Heart right ventricle (tissue), 16 donors: ENCODE measurements at regions not wholly inside any gene's neighbourhood (a gene's known extent, or its start where the extent isn't known, plus 50 kb on each side); places are given as distances from the start of the nearest gene placed in this dataset.

Experiments used
- ATAC-seq, 8 donors: fragments of 200-7000 bp; cut with Tn5 transposase; one replicate each; pipeline ENCODE4 v1.9.1; 2020; ENCODE audit warnings: mild to moderate bottlenecking in 8 of 8, moderate library complexity in 8 of 8, moderate number of reproducible peaks in 1 of 8
- DNase-seq, 2 donors: peaks; one replicate each; pipeline ENCODE4 v3.0.0-alpha.2; 2020
- H3K27ac ChIP-seq, 10 donors: fragments of 200-600 bp; sonication (generic) in 2 of 10; one replicate each; pipeline versions ENCODE4 v1.5.0 to v1.8.0; 2020 to 2022; ENCODE audit warnings: mild to moderate bottlenecking in 3 of 10
- H3K27me3 ChIP-seq, 7 donors: fragments of 200-600 bp; one replicate each; pipeline ENCODE4 v1.8.0; 2021 to 2022; ENCODE audit warnings: mild to moderate bottlenecking in 2 of 7
- H3K36me3 ChIP-seq, 9 donors: fragments of 200-600 bp; sonication (generic) in 1 of 9; one replicate each; pipeline versions ENCODE4 v1.5.0 to v1.8.0; 2020 to 2022; ENCODE audit warnings: mild to moderate bottlenecking in 2 of 9
- H3K4me1 ChIP-seq, 9 donors: fragments of 200-600 bp; sonication (generic) in 1 of 9; one replicate each; pipeline versions ENCODE4 v1.5.0 to v1.8.0; 2020 to 2022; ENCODE audit warnings: mild to moderate bottlenecking in 4 of 9
- H3K4me3 ChIP-seq, 10 donors: fragments of 200-600 bp; sonication (generic) in 2 of 10; one replicate each; pipeline versions ENCODE4 v1.5.0 to v1.8.0; 2020 to 2022; ENCODE audit warnings: mild to moderate bottlenecking in 7 of 10, moderate library complexity in 2 of 10
- H3K9me3 ChIP-seq, 11 donors: fragments of 200-600 bp in 10 of 11; sonication (generic) in 2 of 11; one replicate each; pipeline versions ENCODE4 v1.5.0 to v1.8.0; 2013 to 2022; ENCODE audit warnings: mild to moderate bottlenecking in 2 of 11, control low read depth in 1 of 11, moderate library complexity in 1 of 11
- CTCF ChIP-seq, 9 donors: fragments of 200-600 bp; sonication (generic) in 2 of 9; IDR thresholded peaks; one replicate each; pipeline versions ENCODE4 v1.5.0 to v1.8.0; 2021 to 2022; ENCODE audit warnings: antibody characterized with exemption in 9 of 9, mild to moderate bottlenecking in 5 of 9, moderate library complexity in 1 of 9
- WGBS, 2 donors: extraction: QIAGEN DNeasy Blood & Tissue Kit; methylation state at CpG; one replicate each; pipeline ENCODE4 v1.1.7; 2013; ENCODE audit warnings: inconsistent platforms in 1 of 2; 5-methylcytosine and 5-hydroxymethylcytosine counted together
- intact Hi-C, 10 donors: fragments of 100-400 bp; cut with DNase I; formaldehyde crosslinking; loops; one replicate each; pipeline versions ENCODE4 v1.11.1 to v1.14.2; 2022
- donor health status: Arrhythmogenic right ventricular cardiomyopathy.
- donor health status: ischemic (EF 13 %, LVEDD 7.1; RV severe dilation, severe dysfunction).
- donor health status: healthy with polysubstance abuse.
- donor health status: DM: no; HTN: yes; CAD: no.
- donor health status: DM: no; HTN: no; CAD: no.
- donor health status: ischemic (EF 25% LVEDD 6.9; RV normal size, moderate dysfunction).
- donor health status: ischemic (EF 25% LVEDD 5.7; RV mildly dilated, moderate dysfunction).
- donor health status: healthy.
- donor health status: DM: yes; HTN: yes; CAD: no.
- donor health status: Ischemic cardiomyopathy.
- donor health status: ischemic (EF 35%, LVEDD 5.7; RV mildly dilated, moderate dysfunction).
- donor health status: nonischemic (EF 11% LVEDD 7.7; RV severe dilation, severe dysfunction).
- donor health status: DM: yes; HTN: yes; CAD: no.
- donor health status: PGD.
- donor health status: ischemic (EF 29% LVEDD 5.4; RV normal size, mild dysfunction).
- donor health status: nonischemic (EF 23%, LVEDD 6.1; RV moderate dilation, normal function).

GRCh38 chr18:56273541-56274219, 364.7 kb downstream of the TXNL1 start:
- H3K36me3 ChIP-seq, result no peaks in the 10 kb centered on the region
- no peaks in the 10 kb centered on the region for H3K4me1 ChIP-seq
- no peak overlapping the region for H3K27ac ChIP-seq
- ATAC-seq, result no peak
- DNase-seq, result no peak
- H3K4me3 ChIP-seq, result no peak overlapping the region
- TF ChIP-seq CTCF (IDR thresholded peaks at IDR 0.05), result no peak
- intact Hi-C loops, result no loop called here
- 89 to 90% methylated on average over 1 of the region's 1 CpG for WGBS, 2 donors
- H3K27me3 ChIP-seq, result no peaks in the 10 kb centered on the region
- H3K9me3 ChIP-seq, result no peaks in the 10 kb centered on the region

- no peaks in the 10 kb centered on the region for H3K36me3 ChIP-seq
- intact Hi-C loops, result no loop called here
- DNase-seq (no peak), ATAC-seq (no peak)
- no peaks in the 10 kb centered on the region for H3K4me1 ChIP-seq
- no peak overlapping the region for H3K27ac ChIP-seq
- H3K9me3 ChIP-seq, result no peaks in the 10 kb centered on the region
- WGBS, 2 donors, result 96 to 99% methylated on average over 1 of the region's 1 CpG
- H3K27me3 ChIP-seq, result no peaks in the 10 kb centered on the region
- no peak for TF ChIP-seq CTCF (IDR thresholded peaks at IDR 0.05)
- H3K4me3 ChIP-seq, result no peak overlapping the region
Measured at GRCh38 chr18:56270671-56271250, 367.6 kb downstream of the TXNL1 start.

GRCh38 chr18:56269958-56270357, 368.4 kb downstream of the TXNL1 start:
- intact Hi-C loops, result no loop called here
- TF ChIP-seq CTCF (IDR thresholded peaks at IDR 0.05), result no peak

GRCh38 chr18:56268952-56269351, 369.4 kb downstream of the TXNL1 start:
- H3K27me3 ChIP-seq, result no peaks in the 10 kb centered on the region
- ATAC-seq (no peak), DNase-seq (no peak)
- H3K4me1 ChIP-seq, result no peaks in the 10 kb centered on the region
- no peak overlapping the region for H3K4me3 ChIP-seq
- H3K9me3 ChIP-seq, result no peaks in the 10 kb centered on the region
- no peak overlapping the region for H3K27ac ChIP-seq
- WGBS, 2 donors, result 84 to 91% methylated on average over 1 of the region's 1 CpG
- H3K36me3 ChIP-seq, result no peaks in the 10 kb centered on the region
- no peak for TF ChIP-seq CTCF (IDR thresholded peaks at IDR 0.05)
- intact Hi-C loops, result no loop called here

More at GRCh38 chr18:56269958-56270357, 368.4 kb downstream of the TXNL1 start:
- no peak overlapping the region for H3K27ac ChIP-seq
- H3K4me1 ChIP-seq, result no peaks in the 10 kb centered on the region
- WGBS, 2 donors, result 67 to 80% methylated on average over 1 of the region's 1 CpG
- H3K9me3 ChIP-seq, result no peaks in the 10 kb centered on the region
- H3K36me3 ChIP-seq, result no peaks in the 10 kb centered on the region
- DNase-seq, result no peak
- H3K4me3 ChIP-seq, result no peak overlapping the region
- ATAC-seq, result no peak
- H3K27me3 ChIP-seq, result no peaks in the 10 kb centered on the region
